ENCODE measurements at regions not wholly inside any gene's neighbourhood (a gene's known extent, or its start where the extent isn't known, plus 50 kb on each side); places are given as distances from the start of the nearest gene placed in this dataset.

- H3K27me3 ChIP-seq (ENCODE audit: control insufficient read depth, insufficient read depth, low read length), result peaks cover 5% of the 10 kb centered on the region
- no peak overlapping the region for H3K9ac ChIP-seq (ENCODE audit: low read depth, low read length)
- no peaks in the 10 kb centered on the region for H3K9me3 ChIP-seq (replicated peaks; ENCODE audit: low read length)
- H3K36me3 ChIP-seq (ENCODE audit: insufficient read depth, low read length), result no peaks in the 10 kb centered on the region
- H3K4me3 ChIP-seq (ENCODE audit: low read length), result no peak overlapping the region
- no peaks in the 10 kb centered on the region for H3K4me1 ChIP-seq (ENCODE audit: control insufficient read depth, insufficient read depth, low read length)
- no peak overlapping the region for H3K4me2 ChIP-seq (ENCODE audit: low read length)
Measured at GRCh38 chr12:23029185-23029584, 404.2 kb downstream of the ETNK1 start.

- Histone ChIP-seq H3K4me1 (ENCODE audit: control insufficient read depth, insufficient read depth, low read length) (peaks cover 11% of the 10 kb centered on the region), H3K9ac (ENCODE audit: low read depth, low read length) (no peak overlapping the region), H3K36me3 (ENCODE audit: insufficient read depth, low read length) (no peaks in the 10 kb centered on the region), H3K4me3 (ENCODE audit: low read length) (no peak overlapping the region), H3K9me3 (replicated peaks; ENCODE audit: low read length) (no peaks in the 10 kb centered on the region), H3K27me3 (ENCODE audit: control insufficient read depth, insufficient read depth, low read length) (no peaks in the 10 kb centered on the region), H3K4me2 (ENCODE audit: low read length) (no peak overlapping the region)
Measured at GRCh38 chr12:23039834-23040233, 414.9 kb downstream of the ETNK1 start.

GRCh38 chr12:23041774-23042173 lies 416.8 kb downstream of the ETNK1 start:
- no peak overlapping the region for H3K9ac ChIP-seq (ENCODE audit: low read depth, low read length)
- H3K9me3 ChIP-seq (replicated peaks; ENCODE audit: low read length), result no peaks in the 10 kb centered on the region
- no peak overlapping the region for H3K4me2 ChIP-seq (ENCODE audit: low read length)
- H3K4me1 ChIP-seq (ENCODE audit: control insufficient read depth, insufficient read depth, low read length), result peaks cover 11% of the 10 kb centered on the region
- H3K36me3 ChIP-seq (ENCODE audit: insufficient read depth, low read length), result no peaks in the 10 kb centered on the region
- H3K27me3 ChIP-seq (ENCODE audit: control insufficient read depth, insufficient read depth, low read length), result no peaks in the 10 kb centered on the region
- no peak overlapping the region for H3K4me3 ChIP-seq (ENCODE audit: low read length)

- Histone ChIP-seq H3K9me3 (replicated peaks; ENCODE audit: low read length) (no peaks in the 10 kb centered on the region), H3K4me3 (ENCODE audit: low read length) (no peak overlapping the region), H3K36me3 (ENCODE audit: insufficient read depth, low read length) (no peaks in the 10 kb centered on the region)
Measured at GRCh38 chr12:23043646-23044045, 418.7 kb downstream of the ETNK1 start.

GRCh38 chr12:23049180-23049579 lies 424.2 kb downstream of the ETNK1 start:
- H3K4me3 ChIP-seq (ENCODE audit: low read length), result no peak overlapping the region
- no peaks in the 10 kb centered on the region for H3K36me3 ChIP-seq (ENCODE audit: insufficient read depth, low read length)
- no peaks in the 10 kb centered on the region for H3K9me3 ChIP-seq (replicated peaks; ENCODE audit: low read length)
- H3K4me2 ChIP-seq (ENCODE audit: low read length), result no peak overlapping the region
- no peaks in the 10 kb centered on the region for H3K27me3 ChIP-seq (ENCODE audit: control insufficient read depth, insufficient read depth, low read length)
- no peak overlapping the region for H3K9ac ChIP-seq (ENCODE audit: low read depth, low read length)
- no peaks in the 10 kb centered on the region for H3K4me1 ChIP-seq (ENCODE audit: control insufficient read depth, insufficient read depth, low read length)

More at GRCh38 chr12:23043646-23044045, 418.7 kb downstream of the ETNK1 start:
- Histone ChIP-seq H3K4me2 (ENCODE audit: low read length) (no peak overlapping the region), H3K4me1 (ENCODE audit: control insufficient read depth, insufficient read depth, low read length) (peaks cover 11% of the 10 kb centered on the region), H3K27me3 (ENCODE audit: control insufficient read depth, insufficient read depth, low read length) (no peaks in the 10 kb centered on the region), H3K9ac (ENCODE audit: low read depth, low read length) (no peak overlapping the region)

- H3K9me3 ChIP-seq (replicated peaks; ENCODE audit: low read length), result no peaks in the 10 kb centered on the region
- H3K4me3 ChIP-seq (ENCODE audit: low read length), result no peak overlapping the region
- no peak overlapping the region for H3K9ac ChIP-seq (ENCODE audit: low read depth, low read length)
- no peaks in the 10 kb centered on the region for H3K36me3 ChIP-seq (ENCODE audit: insufficient read depth, low read length)
- no peaks in the 10 kb centered on the region for H3K4me1 ChIP-seq (ENCODE audit: control insufficient read depth, insufficient read depth, low read length)
- no peak overlapping the region for H3K4me2 ChIP-seq (ENCODE audit: low read length)
- no peaks in the 10 kb centered on the region for H3K27me3 ChIP-seq (ENCODE audit: control insufficient read depth, insufficient read depth, low read length)
Measured at GRCh38 chr12:23055004-23055403, 430.0 kb downstream of the ETNK1 start.

- no peak overlapping the region for H3K9ac ChIP-seq (ENCODE audit: low read depth, low read length)
- H3K4me2 ChIP-seq (ENCODE audit: low read length), result no peak overlapping the region
- no peaks in the 10 kb centered on the region for H3K36me3 ChIP-seq (ENCODE audit: insufficient read depth, low read length)
Measured at GRCh38 chr12:23057571-23057970, 432.6 kb downstream of the ETNK1 start.

GRCh38 chr12:23060161-23060560 lies 435.2 kb downstream of the ETNK1 start:
- no peak overlapping the region for H3K4me2 ChIP-seq (ENCODE audit: low read length)
- H3K27me3 ChIP-seq (ENCODE audit: control insufficient read depth, insufficient read depth, low read length), result no peaks in the 10 kb centered on the region
- no peak overlapping the region for H3K9ac ChIP-seq (ENCODE audit: low read depth, low read length)
- H3K4me1 ChIP-seq (ENCODE audit: control insufficient read depth, insufficient read depth, low read length), result no peaks in the 10 kb centered on the region
- H3K9me3 ChIP-seq (replicated peaks; ENCODE audit: low read length), result no peaks in the 10 kb centered on the region
- no peaks in the 10 kb centered on the region for H3K36me3 ChIP-seq (ENCODE audit: insufficient read depth, low read length)
- no peak overlapping the region for H3K4me3 ChIP-seq (ENCODE audit: low read length)

More at GRCh38 chr12:23057571-23057970, 432.6 kb downstream of the ETNK1 start:
- Histone ChIP-seq H3K27me3 (ENCODE audit: control insufficient read depth, insufficient read depth, low read length) (no peaks in the 10 kb centered on the region), H3K9me3 (replicated peaks; ENCODE audit: low read length) (no peaks in the 10 kb centered on the region), H3K4me3 (ENCODE audit: low read length) (no peak overlapping the region), H3K4me1 (ENCODE audit: control insufficient read depth, insufficient read depth, low read length) (no peaks in the 10 kb centered on the region)

- H3K4me1 ChIP-seq (ENCODE audit: control insufficient read depth, insufficient read depth, low read length), result no peaks in the 10 kb centered on the region
- H3K4me3 ChIP-seq (ENCODE audit: low read length), result no peak overlapping the region
- no peak overlapping the region for H3K4me2 ChIP-seq (ENCODE audit: low read length)
- no peaks in the 10 kb centered on the region for H3K36me3 ChIP-seq (ENCODE audit: insufficient read depth, low read length)
- no peaks in the 10 kb centered on the region for H3K27me3 ChIP-seq (ENCODE audit: control insufficient read depth, insufficient read depth, low read length)
- H3K9ac ChIP-seq (ENCODE audit: low read depth, low read length), result no peak overlapping the region
- no peaks in the 10 kb centered on the region for H3K9me3 ChIP-seq (replicated peaks; ENCODE audit: low read length)
Measured at GRCh38 chr12:23063206-23063605, 438.2 kb downstream of the ETNK1 start.

- H3K4me1 ChIP-seq (ENCODE audit: control insufficient read depth, insufficient read depth, low read length), result no peaks in the 10 kb centered on the region
- no peak overlapping the region for H3K9ac ChIP-seq (ENCODE audit: low read depth, low read length)
- no peaks in the 10 kb centered on the region for H3K27me3 ChIP-seq (ENCODE audit: control insufficient read depth, insufficient read depth, low read length)
- no peak overlapping the region for H3K4me3 ChIP-seq (ENCODE audit: low read length)
- no peak overlapping the region for H3K4me2 ChIP-seq (ENCODE audit: low read length)
- H3K36me3 ChIP-seq (ENCODE audit: insufficient read depth, low read length), result no peaks in the 10 kb centered on the region
- H3K9me3 ChIP-seq (replicated peaks; ENCODE audit: low read length), result no peaks in the 10 kb centered on the region
Measured at GRCh38 chr12:23066095-23066494, 441.1 kb downstream of the ETNK1 start.

GRCh38 chr12:23083267-23083666 lies 458.3 kb downstream of the ETNK1 start:
- no peak overlapping the region for H3K9ac ChIP-seq (ENCODE audit: low read depth, low read length)
- no peaks in the 10 kb centered on the region for H3K9me3 ChIP-seq (replicated peaks; ENCODE audit: low read length)
- H3K27me3 ChIP-seq (ENCODE audit: control insufficient read depth, insufficient read depth, low read length), result no peaks in the 10 kb centered on the region
- no peak overlapping the region for H3K4me3 ChIP-seq (ENCODE audit: low read length)
- peaks cover 27% of the 10 kb centered on the region for H3K4me1 ChIP-seq (ENCODE audit: control insufficient read depth, insufficient read depth, low read length)
- no peaks in the 10 kb centered on the region for H3K36me3 ChIP-seq (ENCODE audit: insufficient read depth, low read length)
- H3K4me2 ChIP-seq (ENCODE audit: low read length), result no peak overlapping the region

- Histone ChIP-seq H3K4me3 (ENCODE audit: low read length) (no peak overlapping the region), H3K36me3 (ENCODE audit: insufficient read depth, low read length) (no peaks in the 10 kb centered on the region), H3K27me3 (ENCODE audit: control insufficient read depth, insufficient read depth, low read length) (no peaks in the 10 kb centered on the region), H3K4me1 (ENCODE audit: control insufficient read depth, insufficient read depth, low read length) (peaks cover 27% of the 10 kb centered on the region), H3K4me2 (ENCODE audit: low read length) (no peak overlapping the region), H3K9me3 (replicated peaks; ENCODE audit: low read length) (no peaks in the 10 kb centered on the region), H3K9ac (ENCODE audit: low read depth, low read length) (no peak overlapping the region)
Measured at GRCh38 chr12:23084236-23084995, 459.4 kb downstream of the ETNK1 start.
